SHP77 treated with DMSO at 0.1 percent for 48 hours (cell line): ENCODE measurements at regions not wholly inside any gene's neighbourhood (a gene's known extent, or its start where the extent isn't known, plus 50 kb on each side); places are given as distances from the start of the nearest gene placed in this dataset.
"Not testable (repeated sequence)": the region's sequence is repeated elsewhere in the genome, so short reads cannot be mapped to it uniquely, and the experiment has no call there.

Experiments used
- DNase-seq: peaks from one replicate; lab custom pipeline; 2025; lab: John Stamatoyannopoulos, UW

DNA sequence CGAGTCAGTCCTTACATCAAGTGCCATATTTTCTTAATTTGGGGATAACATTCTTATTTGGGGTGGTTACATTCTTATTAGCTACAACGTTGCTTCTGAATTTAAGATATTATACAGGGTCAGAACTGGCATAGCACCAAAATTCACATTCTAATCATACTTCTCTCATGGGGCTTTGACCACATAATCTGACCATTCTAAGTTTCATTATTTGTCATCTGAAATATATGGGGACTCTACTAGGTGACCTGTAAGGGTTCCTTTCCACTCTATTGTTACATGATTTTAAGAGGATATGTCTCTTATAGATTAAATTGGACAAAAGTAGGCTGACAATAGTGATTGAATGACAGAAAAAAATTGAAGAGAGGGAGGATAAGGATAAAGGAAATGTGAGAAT, 536.5 kb downstream of the KCTD12 start:
- no peak for DNase-seq

DNA sequence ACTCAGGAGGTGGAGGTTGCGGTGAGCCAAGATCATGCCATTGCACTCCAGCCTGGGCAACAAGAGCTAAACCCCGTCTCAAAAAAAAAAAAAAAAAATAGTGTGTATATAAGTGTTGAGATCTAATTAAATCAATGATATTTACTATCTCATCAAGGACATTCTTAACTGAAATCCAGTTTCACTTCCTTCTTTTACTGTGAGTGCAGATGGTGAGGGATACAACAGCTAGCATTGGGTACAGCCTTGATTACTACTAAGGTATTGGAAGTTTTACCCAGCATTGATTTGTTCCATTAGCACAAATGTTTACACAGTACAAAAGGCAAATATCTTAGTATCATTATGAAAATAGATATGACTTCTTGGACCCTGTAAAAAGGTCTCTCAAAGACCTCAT, 546.6 kb downstream of the KCTD12 start:
- no peak for DNase-seq

DNA sequence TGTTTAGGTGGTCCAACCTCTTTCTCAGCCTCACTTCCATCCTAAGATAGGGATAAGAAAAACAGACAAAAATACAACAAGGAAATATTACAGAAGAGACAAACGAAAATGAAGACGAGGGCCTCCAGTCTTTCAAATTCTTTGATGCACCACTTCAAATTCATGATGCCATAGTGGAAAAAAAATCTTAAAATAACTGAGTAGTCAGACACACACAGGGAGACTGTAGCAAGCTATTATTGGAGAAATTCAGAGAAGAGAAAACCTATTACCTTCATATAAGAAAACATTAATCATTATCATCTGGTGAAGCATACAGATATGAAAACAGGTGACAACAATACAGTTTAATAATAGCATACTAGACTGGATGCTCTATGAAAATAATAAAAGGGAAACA, 548.2 kb downstream of the KCTD12 start:
- DNase-seq, result no peak

DNA sequence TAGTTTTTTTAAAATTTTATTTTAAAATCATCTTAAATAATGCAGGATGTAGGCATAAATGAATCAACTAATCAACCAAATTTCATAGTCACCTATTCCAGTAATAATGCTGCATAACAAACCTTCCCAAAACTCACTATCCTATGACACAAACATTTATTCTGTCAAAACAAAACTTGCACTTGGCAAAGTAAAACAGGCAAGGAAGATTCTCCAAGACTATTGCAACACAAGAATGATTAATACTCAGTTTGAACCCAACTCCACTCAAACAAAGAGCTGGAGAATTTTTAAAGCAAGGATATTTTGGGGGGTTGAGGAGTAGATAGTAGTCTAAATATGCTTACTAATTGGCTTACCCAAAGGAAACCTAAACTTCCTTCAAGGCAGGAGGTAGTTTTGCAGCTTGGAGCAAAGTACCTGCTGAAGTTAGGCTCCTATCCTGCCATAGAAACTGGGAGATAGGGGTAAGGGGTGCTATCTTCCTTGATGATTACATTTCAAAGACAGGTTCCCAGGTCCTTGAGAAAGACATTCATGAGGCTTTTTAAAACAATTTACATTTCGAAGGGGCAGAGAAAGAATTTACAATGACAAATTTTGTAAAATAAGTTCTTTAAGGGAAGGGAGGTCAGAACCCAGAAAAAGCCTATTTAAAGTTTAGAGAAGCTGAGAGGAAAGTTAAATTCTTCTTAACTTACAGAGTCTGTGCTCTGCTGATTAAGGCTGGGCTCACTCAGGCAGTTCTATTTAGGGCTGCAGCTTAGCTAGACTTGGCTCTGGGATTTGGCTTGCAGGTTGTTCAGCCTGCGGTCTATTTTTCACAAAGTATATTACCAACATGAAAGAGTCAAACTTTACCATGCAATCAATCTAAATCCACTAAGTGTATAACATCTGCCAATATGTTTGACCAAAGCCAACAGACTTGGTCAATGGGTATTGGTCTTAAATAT, 549.0 kb downstream of the KCTD12 start:
- no peak for DNase-seq

DNA sequence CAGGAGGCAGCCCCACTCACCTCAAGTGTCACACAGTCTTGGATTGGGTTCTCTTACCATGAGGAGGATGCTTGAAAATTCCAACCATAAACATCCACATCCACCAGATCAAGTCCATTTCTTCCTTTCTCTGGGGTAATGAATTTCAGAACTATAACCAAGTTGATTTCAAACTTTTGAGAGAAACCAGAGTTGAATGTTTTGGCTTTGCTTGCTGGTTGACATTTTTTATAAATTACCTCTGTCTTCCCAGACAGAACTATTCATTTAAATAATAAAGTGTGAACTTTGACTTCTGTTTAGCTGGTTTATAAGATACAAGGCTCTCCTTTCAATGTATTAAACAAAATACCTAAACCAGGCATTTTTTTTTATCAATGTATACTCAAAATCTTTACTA, 550.7 kb downstream of the KCTD12 start:
- no peak for DNase-seq

DNA sequence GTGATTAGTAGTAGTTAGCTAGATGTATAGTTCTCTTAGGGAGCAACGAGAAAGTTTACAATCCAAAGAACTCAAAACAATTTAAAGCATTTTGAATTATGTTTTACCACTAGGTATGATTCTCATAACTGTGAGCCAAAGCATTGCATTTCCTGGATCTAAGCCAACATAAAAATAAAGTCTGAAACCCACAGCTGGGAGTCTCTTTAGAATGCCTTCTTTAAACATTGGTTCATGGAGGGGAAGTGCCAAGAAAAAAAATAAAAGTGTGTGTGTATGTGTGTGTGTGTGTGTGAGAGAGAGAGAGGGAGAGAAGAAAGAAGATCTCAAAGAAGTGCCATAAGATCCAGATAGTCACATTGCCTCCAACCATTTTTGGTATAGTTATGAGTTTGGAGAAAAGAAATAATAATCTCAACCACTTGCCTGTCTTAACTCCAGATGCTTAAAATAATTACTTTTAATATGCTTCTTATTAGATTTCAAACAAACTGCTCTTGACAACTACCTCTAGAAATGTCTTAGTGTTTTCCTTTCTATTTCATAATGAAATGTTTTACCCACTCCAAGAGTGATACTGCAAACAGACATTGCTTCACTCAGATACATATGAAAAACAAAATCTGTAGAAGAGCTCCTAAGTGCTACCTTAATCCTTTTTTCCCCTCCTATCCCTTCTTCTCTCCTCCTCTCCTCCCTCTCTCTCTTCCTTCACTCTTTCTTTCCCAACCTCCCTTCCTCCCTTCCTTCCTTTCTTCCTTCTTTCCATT, 554.1 kb downstream of the KCTD12 start:
- no peak for DNase-seq

DNA sequence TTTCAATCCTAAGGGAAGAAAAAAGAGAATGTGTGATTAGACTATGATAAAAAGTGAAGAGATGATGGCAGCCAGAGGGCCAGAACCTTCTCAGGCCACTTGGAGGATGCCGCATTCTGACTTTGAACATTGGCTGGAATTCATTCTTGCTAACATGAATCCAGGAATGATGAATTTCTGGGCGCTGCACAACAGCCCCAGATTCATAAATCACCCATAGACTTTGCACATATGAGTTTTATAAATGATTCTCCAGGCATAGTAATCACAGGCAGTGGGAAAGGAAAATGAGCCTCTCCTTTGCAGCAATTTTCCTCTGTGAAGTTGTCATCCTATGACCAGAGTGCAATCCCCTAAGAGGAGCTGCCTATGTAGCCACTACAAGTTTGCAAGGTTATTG, 555.4 kb downstream of the KCTD12 start:
- no peak for DNase-seq

DNA sequence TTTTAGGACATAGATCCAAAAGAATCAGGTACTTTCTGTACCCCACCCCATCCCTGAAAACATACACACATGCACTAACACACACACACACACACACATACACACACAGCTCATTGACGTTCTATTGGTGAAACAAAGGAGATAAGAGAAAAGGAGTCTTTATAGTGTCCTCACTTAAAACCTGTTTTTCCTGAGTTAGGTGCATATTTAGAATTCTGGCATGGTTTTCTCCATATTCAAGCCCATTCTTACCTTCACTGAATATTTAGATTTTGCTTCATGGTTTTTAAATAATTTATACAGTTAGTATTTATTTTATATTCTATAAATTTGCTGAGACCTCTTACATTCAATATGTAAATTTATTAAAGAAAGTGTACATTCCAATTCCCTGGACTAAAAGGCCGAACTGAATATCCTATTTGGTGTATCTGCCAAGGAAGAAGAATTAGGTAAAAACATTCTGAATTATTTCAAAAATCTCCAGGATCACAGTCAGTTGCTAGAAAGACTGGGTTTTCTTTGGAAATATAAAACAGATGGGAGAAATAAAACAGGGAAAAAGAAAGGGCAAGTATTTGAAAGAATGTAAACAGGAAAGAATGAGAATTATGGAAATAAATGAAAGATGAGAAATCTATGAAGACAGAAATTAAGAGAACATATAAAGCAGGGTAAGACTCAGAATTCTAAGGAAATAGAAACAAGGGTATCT, 556.2 kb downstream of the KCTD12 start:
- DNase-seq, result no peak

DNA sequence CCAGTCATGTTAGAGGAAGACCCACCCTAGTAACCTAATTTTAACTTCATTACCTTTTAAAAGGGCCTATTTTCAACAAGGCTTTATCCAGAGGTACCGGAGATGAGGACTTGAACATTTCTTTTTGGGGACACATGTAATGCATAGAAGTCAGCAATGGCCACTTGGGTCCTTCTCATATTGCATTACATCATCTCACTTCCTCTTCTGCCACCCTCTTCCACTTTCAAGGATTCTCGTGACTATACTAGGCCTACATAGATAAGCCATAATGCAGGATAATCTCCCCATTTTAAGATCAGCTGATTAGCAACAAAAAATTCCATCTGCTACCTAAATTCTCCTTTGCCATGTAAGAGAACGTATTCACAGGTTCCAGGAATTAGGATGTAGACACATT, 557.2 kb downstream of the KCTD12 start:
- no peak for DNase-seq

DNA sequence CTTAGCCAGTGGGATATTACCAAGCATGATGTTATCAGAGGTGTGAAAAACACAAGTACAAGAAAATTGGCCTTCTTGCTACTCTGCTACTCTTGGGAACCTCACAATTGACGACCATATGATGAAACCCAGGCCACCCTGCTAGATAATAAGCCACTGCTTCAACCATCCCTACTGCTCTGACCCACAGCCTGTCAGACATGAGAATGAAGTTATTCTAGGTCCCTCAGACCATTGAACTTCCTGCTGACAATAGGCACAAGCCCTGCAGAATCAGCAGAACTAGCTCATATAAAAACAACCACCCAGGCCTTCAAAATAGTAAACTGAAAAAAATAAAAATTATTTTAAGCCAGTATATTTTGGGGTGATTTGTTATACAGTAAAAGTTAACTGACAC, 559.9 kb downstream of the KCTD12 start:
- DNase-seq, result no peak

DNA sequence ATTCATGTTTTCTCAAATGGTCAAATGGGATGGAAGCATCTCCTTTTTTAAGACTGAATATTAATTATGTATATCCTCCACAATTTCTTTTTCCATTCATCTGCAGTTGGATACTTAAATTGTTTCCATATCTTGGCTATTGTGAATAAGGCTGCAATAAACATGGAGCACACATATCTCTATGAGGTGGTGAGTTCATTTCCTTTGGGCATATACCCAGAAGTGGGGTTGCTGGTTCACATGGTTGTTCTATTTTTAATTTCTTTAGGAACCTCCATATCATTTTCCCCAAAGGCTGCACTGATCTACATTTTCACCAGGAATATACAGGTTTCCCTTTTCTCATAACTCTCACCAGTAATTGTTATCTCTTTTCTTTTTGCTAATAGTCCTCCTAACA, 566.3 kb downstream of the KCTD12 start:
- DNase-seq, result no peak

DNA sequence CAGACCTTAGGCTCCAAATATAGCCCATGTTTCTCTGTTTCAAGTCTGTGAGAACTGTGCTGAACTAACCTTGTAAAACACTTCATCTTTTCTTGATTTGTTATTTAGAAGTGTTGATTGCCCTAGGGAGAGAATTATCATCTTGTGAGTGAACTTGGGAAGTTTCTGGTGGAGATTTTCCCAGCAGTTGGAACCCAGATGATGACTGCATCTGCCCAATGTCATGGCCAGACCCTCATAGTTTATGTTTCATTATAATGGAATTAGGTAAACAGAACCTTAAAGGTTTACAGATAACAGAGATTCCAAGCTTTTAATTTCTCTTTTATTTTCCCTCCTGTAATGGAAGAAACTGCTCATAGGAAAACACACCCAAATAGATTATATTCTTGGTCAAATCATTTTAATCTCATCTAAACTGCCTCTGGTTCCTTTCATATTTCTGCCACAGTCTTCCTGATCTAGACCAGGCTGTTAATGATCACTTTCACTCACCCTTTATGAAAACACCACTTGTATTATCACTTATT, 569.1 kb downstream of the KCTD12 start:
- no peak for DNase-seq

DNA sequence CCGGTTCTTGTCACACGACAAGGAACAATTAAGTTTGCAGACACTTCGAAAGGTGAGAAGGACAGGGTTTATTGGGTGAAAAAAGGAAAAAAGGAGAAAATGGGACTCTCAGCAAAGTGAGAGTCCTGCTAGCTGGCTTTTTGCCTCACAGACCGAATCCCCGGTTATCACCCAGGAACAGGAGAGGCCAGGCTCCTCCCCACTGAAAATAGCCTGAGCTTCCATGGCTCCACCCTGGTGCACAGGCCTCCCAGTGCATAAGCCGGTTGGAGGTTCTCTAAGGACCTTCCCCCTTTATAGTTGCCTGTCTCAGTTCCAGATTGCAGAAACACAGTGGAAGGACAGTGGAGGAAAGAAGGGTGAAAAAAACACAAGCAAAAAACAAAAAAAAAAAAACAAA, 571.7 kb downstream of the KCTD12 start:
- DNase-seq, result no peak

DNA sequence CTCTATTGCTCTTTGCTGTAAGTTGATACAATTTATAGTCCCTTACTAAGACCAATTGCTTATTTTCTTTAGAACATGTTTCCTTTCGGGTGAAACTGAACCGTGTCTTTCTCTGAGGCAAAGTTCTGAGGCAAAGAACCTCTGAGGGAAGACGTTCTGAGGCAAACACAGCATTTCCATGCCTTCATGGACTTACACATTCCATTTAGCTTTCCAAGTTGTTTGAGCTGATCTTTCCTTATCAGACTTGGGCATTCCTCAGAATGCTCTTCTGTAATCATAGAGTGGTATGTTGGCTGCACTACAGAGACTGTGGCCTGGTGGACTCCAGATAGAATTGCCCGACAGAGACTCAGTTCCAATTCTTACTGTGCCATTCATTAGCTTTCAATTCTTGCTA, 579.1 kb downstream of the KCTD12 start:
- no peak for DNase-seq

DNA sequence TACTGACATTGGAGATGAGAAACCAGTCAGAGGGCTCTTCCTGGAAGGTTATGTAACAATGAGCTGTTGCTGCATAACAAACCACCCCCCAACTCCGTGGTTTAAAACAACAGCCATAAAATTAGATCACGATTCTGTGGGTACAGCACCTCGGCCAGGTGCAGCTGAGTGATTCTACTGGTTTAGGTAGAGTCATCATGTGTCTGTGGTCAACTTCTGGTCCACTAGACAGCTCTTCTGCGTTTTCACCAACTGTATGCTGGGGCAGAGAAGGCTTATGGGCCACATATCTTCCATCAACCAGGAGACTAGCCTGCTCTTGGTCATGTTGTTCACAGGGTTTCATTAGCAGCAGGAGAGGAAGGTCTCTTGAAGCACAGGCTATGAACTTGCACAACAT, 585.5 kb downstream of the KCTD12 start:
- no peak for DNase-seq

DNA sequence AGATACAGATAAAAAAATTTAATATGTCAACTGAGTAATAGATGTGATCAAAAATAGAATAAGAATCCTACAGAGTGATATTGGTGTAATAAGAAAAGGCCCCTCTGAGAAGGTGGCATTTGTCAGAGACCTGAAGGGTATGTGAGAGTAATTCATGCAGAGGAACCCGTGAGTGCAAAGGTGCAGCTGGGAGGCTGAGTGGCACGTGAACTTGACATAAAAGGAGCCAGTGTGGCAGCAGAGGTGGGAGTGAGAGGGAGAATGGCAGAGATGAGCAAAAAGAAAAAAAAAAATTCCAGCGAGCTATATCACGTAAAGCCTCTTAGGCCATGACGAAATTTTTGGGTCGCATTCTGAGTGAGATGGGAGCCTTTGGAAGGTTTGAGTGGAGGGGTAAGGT, 588.9 kb downstream of the KCTD12 start:
- DNase-seq, result no peak

DNA sequence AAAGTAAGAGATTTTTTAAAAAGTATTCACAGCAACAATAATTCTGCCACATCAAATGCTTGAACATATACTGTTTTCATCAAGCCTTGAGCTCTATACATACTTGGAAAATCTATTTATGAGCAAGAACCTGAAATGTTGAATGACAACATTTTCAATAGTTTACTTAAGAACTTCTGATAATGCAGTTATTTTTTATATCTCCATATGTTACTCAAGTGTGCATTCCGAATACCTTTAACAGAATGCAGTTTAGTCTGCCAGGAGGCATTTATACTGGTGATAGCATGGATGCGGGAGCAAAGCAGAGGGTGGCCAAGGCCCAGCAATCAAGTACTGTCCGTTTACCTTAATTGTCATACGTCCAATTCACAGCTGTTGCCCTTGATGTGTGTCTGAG, 589.5 kb downstream of the KCTD12 start:
- DNase-seq, result no peak

DNA sequence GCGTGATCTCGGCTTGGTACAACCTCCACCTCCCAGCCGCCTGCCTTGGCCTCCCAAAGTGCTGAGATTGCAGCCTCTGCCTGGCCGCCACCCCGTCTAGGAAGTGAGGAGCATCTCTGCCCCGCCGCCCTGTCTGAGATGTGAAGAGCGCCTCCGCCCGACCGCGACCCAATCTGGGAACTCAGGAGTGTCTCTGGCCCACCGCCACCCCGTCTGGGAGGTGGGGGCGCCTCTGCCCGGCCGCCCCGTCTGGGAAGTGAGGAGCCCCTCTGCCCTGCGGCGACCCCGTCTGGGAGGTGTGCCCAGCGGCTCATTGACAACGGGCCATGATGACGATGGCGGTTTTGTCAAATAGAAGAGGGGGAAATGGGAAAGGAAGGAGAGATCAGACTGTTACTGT, 591.2 kb downstream of the KCTD12 start:
- not testable (repeated sequence) for DNase-seq

DNA sequence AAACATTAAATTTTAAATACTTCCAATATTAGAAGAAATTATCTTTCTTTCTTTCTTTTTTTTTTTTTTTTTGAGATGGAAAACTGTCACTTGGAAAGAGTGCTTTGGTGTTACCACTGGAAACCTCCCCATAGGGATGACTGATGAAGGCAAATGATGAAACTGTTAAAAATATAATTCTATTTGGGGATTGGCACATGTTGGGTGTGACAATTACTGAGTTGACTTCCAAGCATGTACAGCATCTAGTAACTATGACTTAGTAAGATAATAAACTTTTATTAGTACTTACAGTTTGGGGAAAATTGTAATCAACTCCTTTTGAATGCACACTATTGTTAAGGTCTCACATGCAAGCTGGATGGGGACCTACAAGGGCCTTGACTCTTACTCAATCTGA, 592.5 kb downstream of the KCTD12 start:
- DNase-seq, result no peak

DNA sequence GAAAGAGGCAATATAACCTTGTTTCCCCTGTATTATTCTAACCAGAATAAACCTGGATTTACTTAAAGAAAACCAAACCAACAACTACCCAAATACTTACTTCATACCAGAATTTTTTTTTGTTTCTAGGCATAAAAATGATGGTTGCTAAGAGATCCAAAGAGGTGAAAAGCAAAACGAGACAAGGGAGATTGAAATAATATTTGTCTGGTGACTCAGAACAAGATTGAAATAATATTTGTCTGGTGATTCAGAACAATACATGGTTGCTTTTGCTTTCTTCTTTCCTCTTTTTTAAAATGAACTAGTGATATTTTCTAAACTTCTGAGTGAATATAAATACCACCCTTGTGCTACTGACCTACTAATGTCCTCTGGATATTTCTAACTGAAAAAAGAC, 592.9 kb downstream of the KCTD12 start:
- no peak for DNase-seq

DNA sequence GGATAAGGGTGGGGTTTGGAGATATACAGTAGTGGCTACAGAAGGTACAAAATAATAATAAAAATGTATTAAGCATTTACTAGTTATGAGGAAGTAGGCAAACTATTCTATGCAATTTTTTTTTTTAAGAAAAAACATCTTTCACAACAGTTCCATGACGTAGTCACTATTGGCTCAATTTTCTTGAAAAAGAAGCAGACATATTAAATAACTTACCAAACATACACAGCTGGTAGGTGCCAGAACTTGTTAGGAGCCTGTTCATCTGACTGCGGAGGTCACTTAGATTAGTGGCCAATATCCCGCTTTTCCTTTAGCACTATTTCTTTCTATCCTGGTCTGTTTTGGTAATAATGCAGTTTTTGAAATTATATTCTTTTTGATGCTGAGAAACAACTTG, 593.5 kb downstream of the KCTD12 start:
- DNase-seq, result no peak

DNA sequence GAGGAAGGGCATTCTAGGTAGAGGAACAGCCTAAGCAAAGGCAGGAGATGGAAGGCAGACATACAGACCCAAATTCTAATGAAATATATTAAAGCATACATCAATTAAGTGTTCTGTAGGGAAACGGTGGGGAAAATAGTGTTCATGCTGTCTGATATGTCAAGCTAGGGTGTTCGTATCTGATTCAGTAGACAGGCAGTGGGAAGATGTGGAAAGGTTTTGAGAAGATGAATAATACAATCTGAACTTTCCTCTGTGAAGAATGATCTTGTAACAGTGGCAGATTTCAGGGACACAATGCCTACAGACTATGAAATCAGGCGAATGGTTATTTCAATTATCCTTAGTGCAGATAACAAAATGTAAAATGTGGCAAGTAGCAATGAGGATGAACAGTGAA, 594.2 kb downstream of the KCTD12 start:
- DNase-seq, result no peak
